NCI-H1930 (cell line): ENCODE measurements at regions not wholly inside any gene's neighbourhood (a gene's known extent, or its start where the extent isn't known, plus 50 kb on each side); places are given as distances from the start of the nearest gene placed in this dataset.
A peak's percentile ranks its signal among the peaks of the same experiment; 100 is the strongest.
"Not testable (repeated sequence)": the region's sequence is repeated elsewhere in the genome, so short reads cannot be mapped to it uniquely, and the experiment has no call there.

ENCODE experiments used
- DNase-seq, 2 experiments: peaks; one replicate each; lab custom pipeline; 2025; lab: John Stamatoyannopoulos, UW

- no peak for DNase-seq
Observed at GRCh38 chr3:126292318-126293070, 64.7 kb downstream of the KLF15 start.

- DNase-seq, result no peak
Observed at GRCh38 chr3:126291537-126291936, 65.7 kb downstream of the KLF15 start.

- DNase-seq, result no peak
Observed at GRCh38 chr3:126291061-126291460, 66.1 kb downstream of the KLF15 start.

- DNase-seq, result no peak
Observed at GRCh38 chr3:126290325-126290724, 66.9 kb downstream of the KLF15 start.

- DNase-seq, result no peak
Observed at GRCh38 chr3:126289096-126289495, 68.1 kb downstream of the KLF15 start.

GRCh38 chr3:126288314-126288713 lies 68.9 kb downstream of the KLF15 start:
- no peak for DNase-seq

- no peak for DNase-seq
Observed at GRCh38 chr3:126287536-126288241, 69.5 kb downstream of the KLF15 start.

GRCh38 chr3:126287171-126287535 lies 70.1 kb downstream of the KLF15 start:
- DNase-seq, result no peak

- DNase-seq, result no peak
Observed at GRCh38 chr3:126285369-126285768, 71.8 kb downstream of the KLF15 start.

GRCh38 chr3:126284258-126284904 lies 72.8 kb downstream of the KLF15 start:
- no peak for DNase-seq

GRCh38 chr3:126283651-126284050 lies 73.6 kb downstream of the KLF15 start:
- DNase-seq, result not testable (repeated sequence)

- no peak for DNase-seq
Observed at GRCh38 chr3:126279853-126280252, 77.4 kb downstream of the KLF15 start.

GRCh38 chr3:126277629-126278378 lies 79.4 kb downstream of the KLF15 start:
- DNase-seq, result no peak

GRCh38 chr3:126275620-126275904 lies 81.6 kb downstream of the KLF15 start:
- DNase-seq, result no peak

GRCh38 chr3:126274735-126275619 lies 82.2 kb downstream of the KLF15 start:
- DNase-seq, result no peak

GRCh38 chr3:126270145-126270811 lies 86.9 kb downstream of the KLF15 start:
- DNase-seq, result no peak

GRCh38 chr3:126269354-126269753 lies 87.9 kb downstream of the KLF15 start:
- no peak for DNase-seq

GRCh38 chr3:126268866-126269265 lies 88.3 kb downstream of the KLF15 start:
- DNase-seq, result no peak

- DNase-seq, result no peak
Observed at GRCh38 chr3:126267976-126268615, 87.7 kb upstream of the ALDH1L1 start.

GRCh38 chr3:126267169-126267975 lies 87.0 kb upstream of the ALDH1L1 start:
- peak in 1 of 2 experiments; percentile 7 for DNase-seq
